Inflammatory macrophage treated with lipopolysaccharide for 4 hours (primary cell): ENCODE measurements at regions not wholly inside any gene's neighbourhood (a gene's known extent, or its start where the extent isn't known, plus 50 kb on each side); places are given as distances from the start of the nearest gene placed in this dataset.

Experiments used
- DNase-seq: peaks from one replicate; pipeline ENCODE4 v3.0.0-alpha.2; 2020

GRCh38 chr1:227370533-227371254 lies 52.4 kb upstream of the CDC42BPA start:
- DNase-seq: no peak

- no peak for DNase-seq
Measured at GRCh38 chr1:227369102-227369760, 50.9 kb upstream of the CDC42BPA start.
